IMR-90 (cell line): ENCODE measurements at regions not wholly inside any gene's neighbourhood (a gene's known extent, or its start where the extent isn't known, plus 50 kb on each side); places are given as distances from the start of the nearest gene placed in this dataset.

Source experiments
- ATAC-seq: fragments of 200-7000 bp; cut with Tn5 transposase; 2 replicates; pipeline ENCODE4 v1.9.1; 2020; ENCODE audit warnings: low read depth, mild to moderate bottlenecking, moderate library complexity
- BruUV-seq: library from RNA; stranded (reverse); fragments of 400-500 nt; replicated peaks from 2 replicates; lab custom pipeline; 2021; lab: Mats Ljungman, UMichigan
- CTCF ChIA-PET: fragments of 300-600 bp; formaldehyde crosslinking; extraction: SDS; loops from one replicate; lab custom pipeline; 2021; ENCODE audit warnings: antibody characterized with exemption; lab: Yijun Ruan, JAX
- POLR2A ChIA-PET: fragments of 300-600 bp; sonication (Branson Sonifier 250); formaldehyde crosslinking; loops from one replicate; lab custom pipeline; 2022; ENCODE audit warnings: antibody characterized with exemption; ENCODE audit not compliant: unreplicated experiment; lab: Charles Lee
- DNase-seq: peaks from one replicate; pipeline ENCODE4 v3.0.0; 2013
- H2AFZ ChIP-seq: replicated peaks from 2 replicates; pipeline ENCODE3; 2013; ENCODE audit warnings: low read length, mild to moderate bottlenecking; ENCODE audit not compliant: poor library complexity
- H2AK5ac ChIP-seq: 2 replicates; pipeline ENCODE4 v1.6.1; 2013; ENCODE audit warnings: low read depth, low read length, inconsistent platforms
- H2AK9ac ChIP-seq: replicated peaks from 2 replicates; pipeline ENCODE3; 2013; ENCODE audit warnings: mild to moderate bottlenecking, low read depth, low read length, moderate library complexity; ENCODE audit not compliant: poor library complexity
- H2BK120ac ChIP-seq: 2 replicates; pipeline ENCODE4 v1.6.1; 2013; ENCODE audit warnings: low read depth, low read length, inconsistent platforms
- H2BK15ac ChIP-seq: 3 replicates; pipeline ENCODE4 v1.6.1; 2013; ENCODE audit warnings: low read depth, low read length, inconsistent platforms
- H2BK20ac ChIP-seq: 2 replicates; pipeline ENCODE4 v1.6.1; 2013; ENCODE audit warnings: low read depth, mild to moderate bottlenecking, inconsistent platforms, low read length, moderate library complexity
- H2BK5ac ChIP-seq: 2 replicates; pipeline ENCODE4 v1.6.1; 2013; ENCODE audit warnings: mild to moderate bottlenecking, low read depth, low read length, inconsistent platforms; ENCODE audit not compliant: poor library complexity, severe bottlenecking
- H3K14ac ChIP-seq: replicated peaks from 2 replicates; pipeline ENCODE4 v1.6.1; 2013; ENCODE audit warnings: low read depth, low read length, inconsistent platforms
- H3K18ac ChIP-seq: 2 replicates; pipeline ENCODE4 v1.6.1; 2013; ENCODE audit warnings: low read depth, low read length, control low read depth
- H3K23ac ChIP-seq: 2 replicates; pipeline ENCODE4 v1.6.1; 2013; ENCODE audit warnings: low read depth, low read length, inconsistent platforms
- H3K27ac ChIP-seq: 2 replicates; pipeline ENCODE4 v1.5.1; 2013; ENCODE audit warnings: mild to moderate bottlenecking, control low read depth, low read length; ENCODE audit not compliant: insufficient read depth
- H3K27me3 ChIP-seq: 2 replicates; pipeline ENCODE4 v1.6.1; 2013; ENCODE audit warnings: low read length; ENCODE audit not compliant: control insufficient read depth, insufficient read depth
- H3K36me3 ChIP-seq: 2 replicates; pipeline ENCODE4 v1.6.1; 2013; ENCODE audit warnings: low read length, mixed read lengths; ENCODE audit not compliant: control insufficient read depth, insufficient read depth
- H3K4ac ChIP-seq: 2 replicates; pipeline ENCODE4 v1.6.1; 2013; ENCODE audit warnings: low read depth, low read length, inconsistent platforms
- H3K4me1 ChIP-seq: 2 replicates; pipeline ENCODE4 v1.6.1; 2013; ENCODE audit warnings: low read length, mixed read lengths; ENCODE audit not compliant: control insufficient read depth, insufficient read depth
- H3K4me2 ChIP-seq: 2 replicates; pipeline ENCODE4 v1.6.1; 2013; ENCODE audit warnings: low read depth, mild to moderate bottlenecking, control low read depth, low read length, moderate library complexity
- H3K4me3 ChIP-seq: 2 replicates; pipeline ENCODE4 v1.5.1; 2013; ENCODE audit warnings: low read depth, mild to moderate bottlenecking, control low read depth, low read length, moderate library complexity; ENCODE audit not compliant: insufficient read depth
- H3K56ac ChIP-seq: 2 replicates; pipeline ENCODE4 v1.6.1; 2013; ENCODE audit warnings: low read length, inconsistent platforms; ENCODE audit not compliant: insufficient read depth; ENCODE audit errors: extremely low read depth
- H3K79me1 ChIP-seq, 2 experiments: 2 replicates each; pipeline ENCODE4 v1.6.1; 2013; ENCODE audit warnings: low read length in 2 of 2, inconsistent platforms in 1 of 2, low read depth in 1 of 2
- H3K9ac ChIP-seq: 2 replicates; pipeline ENCODE4 v1.6.1; 2013; ENCODE audit warnings: low read depth, low read length, control low read depth
- H3K9me1 ChIP-seq: 2 replicates; pipeline ENCODE4 v1.6.1; 2013; ENCODE audit warnings: low read length, inconsistent platforms; ENCODE audit not compliant: insufficient read depth
- H3K9me3 ChIP-seq: 2 replicates; pipeline ENCODE4 v1.6.1; 2013; ENCODE audit warnings: low read length; ENCODE audit not compliant: control insufficient read depth, insufficient read depth
- H4K20me1 ChIP-seq: 2 replicates; pipeline ENCODE4 v1.6.1; 2013; ENCODE audit warnings: low read length, inconsistent platforms; ENCODE audit not compliant: insufficient read depth
- H4K5ac ChIP-seq: 2 replicates; pipeline ENCODE4 v1.6.1; 2013; ENCODE audit warnings: mild to moderate bottlenecking, low read depth, low read length, control low read depth
- H4K8ac ChIP-seq, 2 experiments: 2 replicates each; pipeline ENCODE4 v1.6.1; 2013; ENCODE audit warnings: low read depth in 2 of 2, low read length in 2 of 2, control low read depth in 1 of 2, inconsistent platforms in 1 of 2
- H4K91ac ChIP-seq: 2 replicates; pipeline ENCODE4 v1.6.1; 2013; ENCODE audit warnings: low read depth, low read length, inconsistent platforms; ENCODE audit not compliant: insufficient read depth
- BHLHE40 ChIP-seq: fragments of 150-350 bp; IDR thresholded peaks from 2 replicates; pipeline ENCODE4 v1.6.1; 2016; ENCODE audit warnings: mild to moderate bottlenecking, low read depth, low read length
- CEBPB ChIP-seq: IDR thresholded peaks from 2 replicates; pipeline ENCODE4 v1.6.1; 2012; ENCODE audit warnings: low read depth, low read length, improper control_type of control experiment
- CHD1 ChIP-seq: IDR thresholded peaks from 2 replicates; pipeline ENCODE4 v1.6.1; 2012; ENCODE audit warnings: low read depth, low read length, improper control_type of control experiment
- FOS ChIP-seq: fragments of 150-350 bp; IDR thresholded peaks from 2 replicates; pipeline ENCODE4 v1.6.1; 2016; ENCODE audit warnings: low read depth, low read length
- MAFK ChIP-seq: IDR thresholded peaks from 2 replicates; pipeline ENCODE4 v1.6.1; 2012; ENCODE audit warnings: low read depth, low read length, improper control_type of control experiment
- MAZ ChIP-seq: IDR thresholded peaks from 2 replicates; pipeline ENCODE4 v1.6.1; 2012; ENCODE audit warnings: low read depth, mild to moderate bottlenecking, low read length, improper control_type of control experiment, moderate library complexity, borderline replicate concordance
- MXI1 ChIP-seq: IDR thresholded peaks from 2 replicates; pipeline ENCODE4 v1.6.1; 2012; ENCODE audit warnings: low read depth, mild to moderate bottlenecking, low read length, moderate library complexity, borderline replicate concordance
- NFE2L2 ChIP-seq: fragments of 150-350 bp; IDR thresholded peaks from 2 replicates; pipeline ENCODE4 v1.6.1; 2016; ENCODE audit warnings: low read depth, mild to moderate bottlenecking, low read length
- POLR2A ChIP-seq: IDR thresholded peaks from 2 replicates; pipeline ENCODE4 v1.6.1; 2012; ENCODE audit warnings: mild to moderate bottlenecking, low read depth, low read length
- RAD21 ChIP-seq: IDR thresholded peaks from 2 replicates; pipeline ENCODE4 v1.6.1; 2012; ENCODE audit warnings: low read length, improper control_type of control experiment
- RCOR1 ChIP-seq: IDR thresholded peaks from 2 replicates; pipeline ENCODE4 v1.6.1; 2012; ENCODE audit warnings: mild to moderate bottlenecking, low read length, improper control_type of control experiment; ENCODE audit not compliant: insufficient replicate concordance
- RFX5 ChIP-seq: IDR thresholded peaks from 2 replicates; pipeline ENCODE4 v1.8.0; 2012; ENCODE audit warnings: low read depth, mild to moderate bottlenecking, low read length, moderate library complexity
- SMC3 ChIP-seq: fragments of 150-350 bp; IDR thresholded peaks from 2 replicates; pipeline ENCODE4 v1.6.1; 2016; ENCODE audit warnings: low read depth, mild to moderate bottlenecking, antibody characterized with exemption, low read length, moderate library complexity
- WGBS, 2 experiments: methylation state at CpG; one replicate each; pipeline versions ENCODE4 v1.1.5 to v1.1.7; 2013; ENCODE audit warnings: missing lambda C conversion rate in 2 of 2; ENCODE audit not compliant: insufficient read length in 1 of 2; ENCODE audit errors: extremely low coverage in 2 of 2; 5-methylcytosine and 5-hydroxymethylcytosine counted together
- dilution Hi-C: fragments of 300-500 bp; cut with HindIII; formaldehyde crosslinking; loops from one replicate; pipeline ENCODE4 v1.14.3; 2018; ENCODE audit warnings: low sequenced_read_pairs; ENCODE audit not compliant: unreplicated experiment
- in situ Hi-C: fragments of 300-500 bp; cut with MboI; formaldehyde crosslinking; loops from 3 replicates; pipeline ENCODE4 v1.14.3; 2019; ENCODE audit warnings: low sequenced_read_pairs, inconsistent platforms, mixed read lengths
- intact Hi-C: fragments of 100-400 bp; cut with micrococcal nuclease; formaldehyde crosslinking; loops from 2 replicates; pipeline ENCODE4 v1.10.0; 2022
- TF ChIP-seq, protein P1 (sequence below): fragments of 150-350 bp; IDR thresholded peaks from 2 replicates; pipeline ENCODE4 v1.6.1; 2016; ENCODE audit warnings: low read depth, mild to moderate bottlenecking, low read length, moderate library complexity, borderline replicate concordance
- TF ChIP-seq, protein P2 (sequence below): conservative IDR thresholded peaks from 2 replicates; pipeline ENCODE4 v1.5.1; 2012; ENCODE audit warnings: mild to moderate bottlenecking, low read depth, low read length, improper control_type of control experiment
- TF ChIP-seq, protein P3 (sequence below): fragments of 150-350 bp; IDR thresholded peaks from 2 replicates; pipeline ENCODE4 v1.6.1; 2017; ENCODE audit warnings: mild to moderate bottlenecking, antibody characterized with exemption, low read length, low read depth

DNA sequence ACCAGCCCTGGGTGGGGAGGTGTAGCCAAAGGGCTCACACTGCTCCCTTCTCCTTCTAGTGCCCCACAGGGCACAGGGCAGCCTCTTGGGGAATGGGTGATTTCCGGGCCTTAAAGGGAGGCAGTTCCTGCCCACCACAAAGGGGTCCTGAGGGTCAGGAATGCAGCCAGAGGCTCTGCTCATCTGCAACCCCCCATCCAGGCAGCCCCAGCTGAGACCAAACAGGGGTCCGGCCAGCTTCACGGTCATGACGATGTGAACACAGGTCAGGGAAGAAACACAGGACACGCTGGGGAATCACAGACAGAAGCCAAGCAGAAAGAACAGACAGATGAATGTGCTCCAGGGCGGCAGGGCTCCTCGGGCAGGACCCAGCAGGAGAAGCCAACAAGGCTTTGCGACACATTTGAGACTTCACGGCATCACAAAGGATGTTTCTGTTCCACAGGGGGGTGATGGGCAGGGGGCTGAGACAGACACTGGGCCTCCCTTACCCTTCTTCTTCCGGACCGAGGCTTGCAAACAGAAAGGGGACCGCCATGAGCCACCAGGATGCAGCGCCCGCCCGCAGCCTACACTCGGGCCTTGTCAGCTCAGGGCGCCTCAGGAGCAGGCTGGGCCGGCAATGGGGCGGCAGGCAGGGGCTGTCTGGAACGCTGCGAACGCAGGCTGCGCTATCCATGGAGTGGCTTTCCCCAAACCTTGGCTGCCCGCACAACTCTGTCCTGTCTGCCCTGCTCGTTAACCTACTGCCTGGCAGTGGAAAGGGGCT lies 101.9 kb downstream of the CTTN start:
- POLR2A ChIA-PET = no interaction called here
- Histone ChIP-seq H3K4me3 (no peak overlapping the region), H2AK9ac (no peak overlapping the region), H4K5ac (no peak overlapping the region), H4K8ac (no peak overlapping the region), H2BK20ac (no peak overlapping the region), H3K18ac (no peak overlapping the region), H3K4me1 (no peaks in the 10 kb centered on the region), H3K27me3 (peaks cover 17% of the 10 kb centered on the region; the same call in 1 of the 2 replicates), H2BK5ac (no peak overlapping the region), H4K20me1 (peaks cover 3% of the 10 kb centered on the region; the same call in 1 of the 2 replicates), H2BK120ac (no peak overlapping the region), H3K14ac (no peak overlapping the region), H3K9me1 (no peaks in the 10 kb centered on the region), H3K79me1 (no peaks in the 10 kb centered on the region), H3K4ac (no peak overlapping the region), H3K23ac (no peak overlapping the region), H4K91ac (no peak overlapping the region), H3K36me3 (no peaks in the 10 kb centered on the region), H3K9ac (no peak overlapping the region), H3K27ac (no peak overlapping the region), H3K9me3 (no peaks in the 10 kb centered on the region), H2AFZ (no peak overlapping the region), H3K4me2 (no peak overlapping the region), H2BK15ac (no peak overlapping the region), H2AK5ac (no peak overlapping the region), H3K56ac (no peak overlapping the region)
- dilution Hi-C loops = no loop called here
- in situ Hi-C loops = no loop called here
- BruUV-seq = no TSS peak
- WGBS, 2 experiments = 82% methylated on average over 14 of the region's 25 CpGs; no CpG with 5 or more reads in 1 of the 2 experiments
- TF ChIP-seq CHD1 = no peak
- no peak for TF ChIP-seq BHLHE40
- no peak for TF ChIP-seq CEBPB
- no peak for TF ChIP-seq MAZ
- TF ChIP-seq RCOR1 = no peak
- no peak for TF ChIP-seq SMC3
- no peak for TF ChIP-seq RFX5
- no peak for TF ChIP-seq FOS
- TF ChIP-seq RAD21 = no peak
- TF ChIP-seq POLR2A = no peak
- TF ChIP-seq, protein P1, sequence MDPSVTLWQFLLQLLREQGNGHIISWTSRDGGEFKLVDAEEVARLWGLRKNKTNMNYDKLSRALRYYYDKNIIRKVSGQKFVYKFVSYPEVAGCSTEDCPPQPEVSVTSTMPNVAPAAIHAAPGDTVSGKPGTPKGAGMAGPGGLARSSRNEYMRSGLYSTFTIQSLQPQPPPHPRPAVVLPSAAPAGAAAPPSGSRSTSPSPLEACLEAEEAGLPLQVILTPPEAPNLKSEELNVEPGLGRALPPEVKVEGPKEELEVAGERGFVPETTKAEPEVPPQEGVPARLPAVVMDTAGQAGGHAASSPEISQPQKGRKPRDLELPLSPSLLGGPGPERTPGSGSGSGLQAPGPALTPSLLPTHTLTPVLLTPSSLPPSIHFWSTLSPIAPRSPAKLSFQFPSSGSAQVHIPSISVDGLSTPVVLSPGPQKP = no peak
- no peak for TF ChIP-seq MXI1
- TF ChIP-seq, protein P2, sequence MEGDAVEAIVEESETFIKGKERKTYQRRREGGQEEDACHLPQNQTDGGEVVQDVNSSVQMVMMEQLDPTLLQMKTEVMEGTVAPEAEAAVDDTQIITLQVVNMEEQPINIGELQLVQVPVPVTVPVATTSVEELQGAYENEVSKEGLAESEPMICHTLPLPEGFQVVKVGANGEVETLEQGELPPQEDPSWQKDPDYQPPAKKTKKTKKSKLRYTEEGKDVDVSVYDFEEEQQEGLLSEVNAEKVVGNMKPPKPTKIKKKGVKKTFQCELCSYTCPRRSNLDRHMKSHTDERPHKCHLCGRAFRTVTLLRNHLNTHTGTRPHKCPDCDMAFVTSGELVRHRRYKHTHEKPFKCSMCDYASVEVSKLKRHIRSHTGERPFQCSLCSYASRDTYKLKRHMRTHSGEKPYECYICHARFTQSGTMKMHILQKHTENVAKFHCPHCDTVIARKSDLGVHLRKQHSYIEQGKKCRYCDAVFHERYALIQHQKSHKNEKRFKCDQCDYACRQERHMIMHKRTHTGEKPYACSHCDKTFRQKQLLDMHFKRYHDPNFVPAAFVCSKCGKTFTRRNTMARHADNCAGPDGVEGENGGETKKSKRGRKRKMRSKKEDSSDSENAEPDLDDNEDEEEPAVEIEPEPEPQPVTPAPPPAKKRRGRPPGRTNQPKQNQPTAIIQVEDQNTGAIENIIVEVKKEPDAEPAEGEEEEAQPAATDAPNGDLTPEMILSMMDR = no peak
- TF ChIP-seq, protein P3, sequence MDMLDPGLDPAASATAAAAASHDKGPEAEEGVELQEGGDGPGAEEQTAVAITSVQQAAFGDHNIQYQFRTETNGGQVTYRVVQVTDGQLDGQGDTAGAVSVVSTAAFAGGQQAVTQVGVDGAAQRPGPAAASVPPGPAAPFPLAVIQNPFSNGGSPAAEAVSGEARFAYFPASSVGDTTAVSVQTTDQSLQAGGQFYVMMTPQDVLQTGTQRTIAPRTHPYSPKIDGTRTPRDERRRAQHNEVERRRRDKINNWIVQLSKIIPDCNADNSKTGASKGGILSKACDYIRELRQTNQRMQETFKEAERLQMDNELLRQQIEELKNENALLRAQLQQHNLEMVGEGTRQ = no peak
- TF ChIP-seq MAFK = no peak
- TF ChIP-seq NFE2L2 = no peak
- no peak for ATAC-seq
- CTCF ChIA-PET = no interaction called here
- no peak for DNase-seq
- intact Hi-C loops = no loop called here
